Transverse colon (tissue), 4 donors: ENCODE measurements at regions not wholly inside any gene's neighbourhood (a gene's known extent, or its start where the extent isn't known, plus 50 kb on each side); places are given as distances from the start of the nearest gene placed in this dataset.

ENCODE experiments used
- EP300 ChIP-seq: sonication (generic); formaldehyde crosslinking; IDR thresholded peaks from one replicate; pipeline ENCODE4 v1.6.1; 2017; ENCODE audit warnings: antibody characterized with exemption, low read depth
- POLR2A ChIP-seq: fragments of 450-650 bp; IDR thresholded peaks from one replicate; pipeline ENCODE4 v1.6.1; 2016; ENCODE audit warnings: antibody characterized with exemption, mild to moderate bottlenecking, moderate library complexity
- POLR2AphosphoS5 ChIP-seq, 3 donors: sonication (generic); formaldehyde crosslinking; IDR thresholded peaks; one replicate each; pipeline ENCODE4 v1.6.1; 2016; ENCODE audit warnings: antibody characterized with exemption in 3 of 3
- TF ChIP-seq, protein P1 (sequence below), 5 experiments: fragments of 200-600 bp in 3 of 5; fragments of 450-650 bp in 2 of 5; sonication (generic) in 3 of 5; IDR thresholded peaks; 1 replicate in 2 of 5; 2 replicates in 3 of 5; pipeline ENCODE4 v1.5.1; 2016 to 2017; ENCODE audit warnings: antibody characterized with exemption in 5 of 5, inconsistent platforms in 3 of 5, mild to moderate bottlenecking in 2 of 5, moderate library complexity in 1 of 5

DNA sequence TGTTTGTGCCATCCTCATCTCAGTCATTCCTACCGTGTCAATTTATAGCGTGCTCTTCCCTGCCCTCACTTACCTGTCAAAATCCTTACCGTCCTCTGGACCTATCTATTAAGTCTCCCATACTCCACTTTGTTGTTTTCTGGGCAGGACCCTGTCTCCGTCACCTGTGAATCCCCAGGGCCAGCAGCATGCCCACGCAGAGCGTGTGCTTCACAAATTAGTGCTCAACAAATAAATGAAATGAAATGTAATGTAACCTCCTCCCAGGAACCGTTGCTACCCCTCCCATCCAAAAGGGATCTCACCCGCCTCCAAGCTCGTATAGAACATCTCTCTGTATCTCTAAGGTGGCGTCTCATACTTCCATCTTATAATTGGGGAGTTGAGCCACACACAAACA is 589.9 kb upstream of the MGMT start:
- TF ChIP-seq, protein P1, sequence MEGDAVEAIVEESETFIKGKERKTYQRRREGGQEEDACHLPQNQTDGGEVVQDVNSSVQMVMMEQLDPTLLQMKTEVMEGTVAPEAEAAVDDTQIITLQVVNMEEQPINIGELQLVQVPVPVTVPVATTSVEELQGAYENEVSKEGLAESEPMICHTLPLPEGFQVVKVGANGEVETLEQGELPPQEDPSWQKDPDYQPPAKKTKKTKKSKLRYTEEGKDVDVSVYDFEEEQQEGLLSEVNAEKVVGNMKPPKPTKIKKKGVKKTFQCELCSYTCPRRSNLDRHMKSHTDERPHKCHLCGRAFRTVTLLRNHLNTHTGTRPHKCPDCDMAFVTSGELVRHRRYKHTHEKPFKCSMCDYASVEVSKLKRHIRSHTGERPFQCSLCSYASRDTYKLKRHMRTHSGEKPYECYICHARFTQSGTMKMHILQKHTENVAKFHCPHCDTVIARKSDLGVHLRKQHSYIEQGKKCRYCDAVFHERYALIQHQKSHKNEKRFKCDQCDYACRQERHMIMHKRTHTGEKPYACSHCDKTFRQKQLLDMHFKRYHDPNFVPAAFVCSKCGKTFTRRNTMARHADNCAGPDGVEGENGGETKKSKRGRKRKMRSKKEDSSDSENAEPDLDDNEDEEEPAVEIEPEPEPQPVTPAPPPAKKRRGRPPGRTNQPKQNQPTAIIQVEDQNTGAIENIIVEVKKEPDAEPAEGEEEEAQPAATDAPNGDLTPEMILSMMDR (IDR thresholded peaks at IDR 0.05) = no peak
- TF ChIP-seq POLR2AphosphoS5 (IDR thresholded peaks at IDR 0.05) (no peak), POLR2A (no peak), EP300 (no peak)
